Prostate gland (tissue), 2 donors: ENCODE measurements at regions not wholly inside any gene's neighbourhood (a gene's known extent, or its start where the extent isn't known, plus 50 kb on each side); places are given as distances from the start of the nearest gene placed in this dataset.
A peak's percentile ranks its signal among the peaks of the same experiment; 100 is the strongest.

ENCODE experiments used
- DNase-seq: peaks from one replicate; pipeline ENCODE4 v3.0.0-alpha.2; 2019; ENCODE audit warnings: low spot score
- H3K27ac ChIP-seq, 2 donors: fragments of 200-600 bp; sonication (generic); 2 replicates each; pipeline ENCODE4 v1.5.1; 2017 to 2019
- H3K27me3 ChIP-seq: fragments of 200-600 bp; sonication (generic); replicated peaks from 2 replicates; pipeline ENCODE4 v1.5.1; 2019; ENCODE audit not compliant: insufficient read depth
- H3K36me3 ChIP-seq, 2 donors: fragments of 200-600 bp; sonication (generic); 1 replicate in 1 of 2; 2 replicates in 1 of 2; pipeline versions ENCODE4 v1.5.1 to v1.8.1; 2017 to 2019
- H3K4me1 ChIP-seq: fragments of 200-600 bp; sonication (generic); replicated peaks from 2 replicates; pipeline ENCODE4 v1.5.1; 2019
- H3K4me3 ChIP-seq, 2 donors: fragments of 200-600 bp; sonication (generic); 2 replicates each; pipeline ENCODE4 v1.5.1; 2017 to 2019
- H3K9me3 ChIP-seq: fragments of 200-600 bp; sonication (generic); 2 replicates; pipeline ENCODE4 v1.5.1; 2017
- CTCF ChIP-seq, 4 experiments: fragments of 200-600 bp in 2 of 4; fragments of 450-650 bp in 2 of 4; sonication (generic) in 2 of 4; IDR thresholded peaks; 1 replicate in 3 of 4; 2 replicates in 1 of 4; pipeline ENCODE4 v1.5.1; 2016 to 2019; ENCODE audit warnings: antibody characterized with exemption in 4 of 4, mild to moderate bottlenecking in 2 of 4, moderate library complexity in 2 of 4
- POLR2A ChIP-seq: fragments of 450-650 bp; IDR thresholded peaks from one replicate; pipeline ENCODE4 v1.6.1; 2016; ENCODE audit warnings: antibody characterized with exemption, mild to moderate bottlenecking
- POLR2AphosphoS5 ChIP-seq: sonication (generic); formaldehyde crosslinking; IDR thresholded peaks from one replicate; pipeline ENCODE4 v1.6.1; 2017; ENCODE audit warnings: antibody characterized with exemption
- WGBS: methylation state at CpG from one replicate; pipeline ENCODE4 v1.1.5; 2018; 5-methylcytosine and 5-hydroxymethylcytosine counted together
- intact Hi-C: fragments of 100-400 bp; cut with DNase I; formaldehyde crosslinking; loops from one replicate; pipeline ENCODE4 v1.14.2; 2022

- no peak overlapping the region for H3K4me3 ChIP-seq
- intact Hi-C loops = no loop called here
Observed at GRCh38 chr7:18312482-18312881, 183.1 kb upstream of the HDAC9 start.

GRCh38 chr7:18313965-18314364, 181.6 kb upstream of the HDAC9 start:
- Histone ChIP-seq H3K4me3 (no peak overlapping the region), H3K9me3 (no peaks in the 10 kb centered on the region), H3K36me3 (no peaks in the 10 kb centered on the region), H3K4me1 (no peaks in the 10 kb centered on the region), H3K27ac (no peak overlapping the region), H3K27me3 (no peaks in the 10 kb centered on the region)
- DNase-seq = no peak
- TF ChIP-seq POLR2AphosphoS5 = no peak
- TF ChIP-seq POLR2A = no peak
- TF ChIP-seq CTCF (IDR thresholded peaks at IDR 0.05) = no peak
- intact Hi-C loops = no loop called here

More at GRCh38 chr7:18312482-18312881, 183.1 kb upstream of the HDAC9 start:
- Histone ChIP-seq H3K36me3 (no peaks in the 10 kb centered on the region), H3K27ac (no peak overlapping the region), H3K4me1 (no peaks in the 10 kb centered on the region), H3K9me3 (no peaks in the 10 kb centered on the region), H3K27me3 (no peaks in the 10 kb centered on the region)
- no peak for TF ChIP-seq POLR2AphosphoS5
- TF ChIP-seq POLR2A = no peak
- TF ChIP-seq CTCF (IDR thresholded peaks at IDR 0.05) = no peak
- no peak for DNase-seq

GRCh38 chr7:18315241-18315640, 180.3 kb upstream of the HDAC9 start:
- 87% methylated on average over 2 of the region's 2 CpGs for WGBS
- DNase-seq = no peak

GRCh38 chr7:18317941-18318340, 177.6 kb upstream of the HDAC9 start:
- Histone ChIP-seq H3K4me3 (no peak overlapping the region), H3K36me3 (no peaks in the 10 kb centered on the region), H3K27me3 (no peaks in the 10 kb centered on the region), H3K4me1 (no peaks in the 10 kb centered on the region), H3K27ac (no peak overlapping the region), H3K9me3 (no peaks in the 10 kb centered on the region)
- no peak for DNase-seq
- intact Hi-C loops = no loop called here
- TF ChIP-seq POLR2A = no peak
- TF ChIP-seq CTCF (IDR thresholded peaks at IDR 0.05) = no peak
- no peak for TF ChIP-seq POLR2AphosphoS5
- WGBS = 73% methylated on average over 2 of the region's 2 CpGs

More at GRCh38 chr7:18315241-18315640, 180.3 kb upstream of the HDAC9 start:
- TF ChIP-seq POLR2A = no peak
- TF ChIP-seq POLR2AphosphoS5 = no peak
- no peak for TF ChIP-seq CTCF (IDR thresholded peaks at IDR 0.05)
- Histone ChIP-seq H3K27me3 (no peaks in the 10 kb centered on the region), H3K4me1 (no peaks in the 10 kb centered on the region), H3K4me3 (no peak overlapping the region), H3K36me3 (no peaks in the 10 kb centered on the region), H3K9me3 (no peaks in the 10 kb centered on the region), H3K27ac (no peak overlapping the region)
- intact Hi-C loops = no loop called here

- Histone ChIP-seq H3K27me3 (no peaks in the 10 kb centered on the region), H3K36me3 (no peaks in the 10 kb centered on the region), H3K4me3 (no peak overlapping the region), H3K9me3 (no peaks in the 10 kb centered on the region), H3K4me1 (no peaks in the 10 kb centered on the region), H3K27ac (peak overlapping the region; percentile 1 to 15)
- TF ChIP-seq POLR2A (no peak), POLR2AphosphoS5 (no peak), CTCF (IDR thresholded peaks at IDR 0.05) (no peak)
- intact Hi-C loops = no loop called here
- no peak for DNase-seq
- WGBS = 50% methylated on average over 4 of the region's 4 CpGs
Observed at GRCh38 chr7:18320422-18320821, 175.1 kb upstream of the HDAC9 start.
